ENCODE measurements at regions not wholly inside any gene's neighbourhood (a gene's known extent, or its start where the extent isn't known, plus 50 kb on each side); places are given as distances from the start of the nearest gene placed in this dataset.

DNA sequence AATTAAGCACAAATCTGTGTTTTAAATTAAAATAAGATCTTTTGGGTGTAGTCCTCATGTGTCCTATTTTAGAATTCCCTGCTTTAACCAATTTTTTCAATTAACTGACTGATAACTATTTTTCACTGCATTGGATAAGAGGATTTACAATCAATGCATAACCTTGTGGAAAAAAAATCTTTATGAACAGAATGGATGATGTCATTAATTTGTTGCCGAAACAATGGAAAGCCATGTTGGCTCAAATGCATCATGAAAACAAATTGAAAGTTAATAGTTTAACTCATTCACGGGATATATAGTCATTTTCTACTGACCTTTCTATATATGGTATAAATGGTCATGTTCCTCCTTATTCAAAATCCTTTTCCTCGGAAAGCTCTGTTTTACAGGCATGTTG, 82.3 kb downstream of the PRLHR start:
- TF ChIP-seq, protein P1, sequence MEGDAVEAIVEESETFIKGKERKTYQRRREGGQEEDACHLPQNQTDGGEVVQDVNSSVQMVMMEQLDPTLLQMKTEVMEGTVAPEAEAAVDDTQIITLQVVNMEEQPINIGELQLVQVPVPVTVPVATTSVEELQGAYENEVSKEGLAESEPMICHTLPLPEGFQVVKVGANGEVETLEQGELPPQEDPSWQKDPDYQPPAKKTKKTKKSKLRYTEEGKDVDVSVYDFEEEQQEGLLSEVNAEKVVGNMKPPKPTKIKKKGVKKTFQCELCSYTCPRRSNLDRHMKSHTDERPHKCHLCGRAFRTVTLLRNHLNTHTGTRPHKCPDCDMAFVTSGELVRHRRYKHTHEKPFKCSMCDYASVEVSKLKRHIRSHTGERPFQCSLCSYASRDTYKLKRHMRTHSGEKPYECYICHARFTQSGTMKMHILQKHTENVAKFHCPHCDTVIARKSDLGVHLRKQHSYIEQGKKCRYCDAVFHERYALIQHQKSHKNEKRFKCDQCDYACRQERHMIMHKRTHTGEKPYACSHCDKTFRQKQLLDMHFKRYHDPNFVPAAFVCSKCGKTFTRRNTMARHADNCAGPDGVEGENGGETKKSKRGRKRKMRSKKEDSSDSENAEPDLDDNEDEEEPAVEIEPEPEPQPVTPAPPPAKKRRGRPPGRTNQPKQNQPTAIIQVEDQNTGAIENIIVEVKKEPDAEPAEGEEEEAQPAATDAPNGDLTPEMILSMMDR (IDR thresholded peaks at IDR 0.05; ENCODE audit: insufficient read depth, low read length, poor library complexity, severe bottlenecking) = no peak
- TF ChIP-seq EZH2phosphoT487 (conservative IDR thresholded peaks at IDR 0.05; ENCODE audit: low read length) = no peak
